C1 segment of cervical spinal cord (tissue), 14 donors: ENCODE measurements at regions not wholly inside any gene's neighbourhood (a gene's known extent, or its start where the extent isn't known, plus 50 kb on each side); places are given as distances from the start of the nearest gene placed in this dataset.

Experiments
- DNase-seq, 14 donors: peaks; one replicate each; lab custom pipeline; 2025; lab: John Stamatoyannopoulos, UW

GRCh38 chr3:178043084-178043483 is 493.2 kb upstream of the KCNMB2 start:
- DNase-seq, result no peak

GRCh38 chr3:178044320-178044719 is 491.9 kb upstream of the KCNMB2 start:
- DNase-seq, result no peak

- DNase-seq, result no peak
Measured at GRCh38 chr3:178047496-178047895, 488.7 kb upstream of the KCNMB2 start.

GRCh38 chr3:178048768-178049167 is 487.5 kb upstream of the KCNMB2 start:
- DNase-seq, result no peak

GRCh38 chr3:178054471-178054870 is 481.8 kb upstream of the KCNMB2 start:
- no peak for DNase-seq

- no peak for DNase-seq
Measured at GRCh38 chr3:178055939-178056338, 480.3 kb upstream of the KCNMB2 start.

GRCh38 chr3:178056868-178057267 is 479.4 kb upstream of the KCNMB2 start:
- no peak for DNase-seq

- no peak for DNase-seq
Measured at GRCh38 chr3:178058629-178059028, 477.6 kb upstream of the KCNMB2 start.

GRCh38 chr3:178059119-178059518 is 477.1 kb upstream of the KCNMB2 start:
- no peak for DNase-seq

- no peak for DNase-seq
Measured at GRCh38 chr3:178059836-178060235, 476.4 kb upstream of the KCNMB2 start.

GRCh38 chr3:178060407-178060806 is 475.8 kb upstream of the KCNMB2 start:
- no peak for DNase-seq

GRCh38 chr3:178062126-178062525 is 474.1 kb upstream of the KCNMB2 start:
- DNase-seq, result no peak

GRCh38 chr3:178063461-178063860 is 472.8 kb upstream of the KCNMB2 start:
- DNase-seq, result no peak

- no peak for DNase-seq
Measured at GRCh38 chr3:178067721-178068120, 468.5 kb upstream of the KCNMB2 start.

- peak in 1 of 14 donors; percentile 42 for DNase-seq
Measured at GRCh38 chr3:178072391-178073305, 463.6 kb upstream of the KCNMB2 start.

- DNase-seq, result peak in 1 of 14 donors; percentile 44
Measured at GRCh38 chr3:178073366-178073765, 462.9 kb upstream of the KCNMB2 start.

GRCh38 chr3:178075344-178075743 is 460.9 kb upstream of the KCNMB2 start:
- DNase-seq, result no peak

- DNase-seq, result peak in 1 of 14 donors; percentile 58
Measured at GRCh38 chr3:178078953-178079352, 457.3 kb upstream of the KCNMB2 start.

GRCh38 chr3:178079966-178080365 is 456.3 kb upstream of the KCNMB2 start:
- no peak for DNase-seq

- DNase-seq, result no peak
Measured at GRCh38 chr3:178082326-178082906, 453.8 kb upstream of the KCNMB2 start.

GRCh38 chr3:178083906-178084866 is 452.1 kb upstream of the KCNMB2 start:
- DNase-seq, result peak in 1 of 14 donors; percentile 68
